ENCODE measurements at regions not wholly inside any gene's neighbourhood (a gene's known extent, or its start where the extent isn't known, plus 50 kb on each side); places are given as distances from the start of the nearest gene placed in this dataset.

DNA sequence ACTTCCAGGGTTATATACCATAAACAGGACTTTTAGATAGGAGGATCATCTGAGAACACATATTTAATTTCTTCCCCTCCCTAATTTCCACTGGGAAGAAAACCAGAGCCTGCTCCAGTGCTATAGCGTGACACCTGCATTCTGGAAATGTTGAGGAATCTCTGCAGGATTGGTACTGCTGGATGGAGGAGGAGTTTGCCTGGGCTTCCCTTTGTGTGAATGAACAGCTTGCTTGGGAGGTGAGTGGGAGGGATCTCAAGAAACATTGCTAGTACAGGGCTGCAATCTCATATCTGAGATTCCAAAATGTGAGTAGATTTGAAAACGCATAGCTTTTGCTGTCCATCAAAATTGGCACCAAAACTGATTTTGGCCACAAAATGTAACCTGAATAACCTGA, 295.9 kb upstream of the RGMA start:
- POLR2A ChIA-PET (ENCODE audit: partially characterized antibody): no interaction called here
- no peaks in the 10 kb centered on the region for H3K23me2 ChIP-seq (ENCODE audit: low read depth, low read length)

More for the DNA sequence above, 295.9 kb upstream of the RGMA start:
- Histone ChIP-seq H3K4me3 (ENCODE audit: extremely low read depth in 1 of 4, insufficient read depth in 2 of 4, low read depth in 3 of 4, low read length in 4 of 4) (no peak overlapping the region), H4K91ac (replicated peaks; ENCODE audit: insufficient read length, low read length) (no peak overlapping the region), H2BK15ac (ENCODE audit: low read length) (no peak overlapping the region), H3K79me1 (ENCODE audit: low read depth, low read length) (no peaks in the 10 kb centered on the region), H3K14ac (ENCODE audit: insufficient read length) (no peak overlapping the region), H4K8ac (ENCODE audit: extremely low read depth, insufficient read depth, low read length) (no peak overlapping the region), H2AFZ (ENCODE audit: low read length) (no peak overlapping the region), H2AK5ac (ENCODE audit: low read depth, low read length) (no peak overlapping the region), H2BK5ac (ENCODE audit: low read depth, low read length) (no peak overlapping the region), H3K56ac (replicated peaks; ENCODE audit: insufficient read length, low read depth, low read length) (no peak overlapping the region), H2BK120ac (replicated peaks; ENCODE audit: low read depth, low read length) (no peak overlapping the region), H3K9ac (replicated peaks in 1 of 4; ENCODE audit: extremely low read depth in 1 of 4, low read depth in 3 of 4, low read length in 3 of 4) (no peak overlapping the region), H3K27ac (ENCODE audit: low read depth, low read length) (no peak overlapping the region), H2BK20ac (ENCODE audit: low read length) (no peak overlapping the region), H3K9me3 (ENCODE audit: insufficient read depth in 2 of 2, low read depth in 1 of 2, low read length in 1 of 2) (no peaks in the 10 kb centered on the region), H4K20me1 (replicated peaks in 1 of 2; ENCODE audit: control insufficient read depth in 1 of 2, insufficient read depth in 2 of 2, low read length in 2 of 2) (no peaks in the 10 kb centered on the region), H4K5ac (ENCODE audit: insufficient read length, low read depth, low read length) (no peak overlapping the region), H3K23ac (ENCODE audit: insufficient read length) (no peak overlapping the region), H3K27me3 (replicated peaks in 1 of 4; ENCODE audit: control insufficient read depth in 3 of 4, extremely low read depth in 1 of 4, insufficient read depth in 3 of 4, low read length in 3 of 4) (no peaks in the 10 kb centered on the region), H3K4ac (replicated peaks; ENCODE audit: insufficient read length, low read depth, low read length) (no peak overlapping the region), H3K36me3 (ENCODE audit: control insufficient read depth in 2 of 4, insufficient read depth in 4 of 4, low read length in 3 of 4) (no peaks in the 10 kb centered on the region), H3K18ac (ENCODE audit: extremely low read depth, low read length) (no peak overlapping the region), H2BK12ac (ENCODE audit: low read depth, low read length) (no peak overlapping the region), H3K79me2 (ENCODE audit: control insufficient read depth in 1 of 2, insufficient read depth in 2 of 2, low read length in 2 of 2) (no peaks in the 10 kb centered on the region), H3K4me1 (replicated peaks in 1 of 4; ENCODE audit: control insufficient read depth in 3 of 4, insufficient read depth in 4 of 4, low read length in 3 of 4) (peaks cover 0 to 4% (median 0%) of the 10 kb centered on the region in 4 experiments; a peak in 1 of 7 replicates), H3K4me2 (ENCODE audit: insufficient read depth in 1 of 2, low read depth in 2 of 2, low read length in 2 of 2) (no peak overlapping the region)
- WGBS, 2 experiments (ENCODE audit: extremely low coverage in 1 of 2, insufficient coverage in 1 of 2, insufficient read length in 1 of 2, insufficient replicate concordance in 2 of 2, low coverage in 1 of 2, low lambda C conversion rate in 2 of 2, missing lambda C conversion rate in 1 of 2): 77% methylated on average over 2 of the region's 2 CpGs; no CpG with 5 or more reads in 1 of the 2 experiments
- CTCF ChIA-PET (ENCODE audit: partially characterized antibody): interaction anchor here (1.0 kb wide), 1 partner anchor 120 kb away, joined by 3 read pairs; no protein-coding TSS in a partner anchor
- FAIRE-seq (no peak), DNase-seq (ENCODE audit: low read depth in 1 of 2, low spot score in 2 of 2) (no peak)
- TF ChIP-seq CREB1 (IDR thresholded peaks at IDR 0.05) (no peak), TBP (IDR thresholded peaks at IDR 0.05; ENCODE audit: low read depth, low read length) (no peak), ATF3 (IDR thresholded peaks at IDR 0.05; ENCODE audit: insufficient read depth, low read depth, low read length) (no peak), MAX (IDR thresholded peaks at IDR 0.05) (no peak)

Data from H1 (cell line).